NCI-H510A (cell line): ENCODE measurements at regions not wholly inside any gene's neighbourhood (a gene's known extent, or its start where the extent isn't known, plus 50 kb on each side); places are given as distances from the start of the nearest gene placed in this dataset.

ENCODE experiments used
- DNase-seq: peaks from one replicate; lab custom pipeline; 2025; lab: John Stamatoyannopoulos, UW

- DNase-seq: no peak
Measured at GRCh38 chr18:56127322-56128099, 510.9 kb downstream of the TXNL1 start.

- DNase-seq: no peak
Measured at GRCh38 chr18:56124186-56124585, 514.2 kb downstream of the TXNL1 start.

GRCh38 chr18:56121669-56122068 is 516.7 kb downstream of the TXNL1 start:
- DNase-seq: no peak

GRCh38 chr18:56120782-56121181 is 517.6 kb downstream of the TXNL1 start:
- no peak for DNase-seq

GRCh38 chr18:56119681-56120080 is 518.7 kb downstream of the TXNL1 start:
- DNase-seq: no peak

GRCh38 chr18:56118422-56118821 is 520.0 kb downstream of the TXNL1 start:
- DNase-seq: no peak

GRCh38 chr18:56115071-56116015 is 523.0 kb downstream of the TXNL1 start:
- DNase-seq: no peak

GRCh38 chr18:56112984-56113383 is 525.0 kb upstream of the TCF4 start:
- DNase-seq: no peak

GRCh38 chr18:56112013-56112749 is 524.2 kb upstream of the TCF4 start:
- DNase-seq: no peak

- DNase-seq: no peak
Measured at GRCh38 chr18:56109757-56110156, 521.8 kb upstream of the TCF4 start.

- no peak for DNase-seq
Measured at GRCh38 chr18:56108478-56109367, 520.7 kb upstream of the TCF4 start.

GRCh38 chr18:56107821-56108477 is 520.0 kb upstream of the TCF4 start:
- no peak for DNase-seq

- DNase-seq: no peak
Measured at GRCh38 chr18:56100090-56100722, 512.2 kb upstream of the TCF4 start.

- no peak for DNase-seq
Measured at GRCh38 chr18:56097621-56098020, 509.6 kb upstream of the TCF4 start.

GRCh38 chr18:56096861-56097260 is 508.9 kb upstream of the TCF4 start:
- DNase-seq: no peak

- DNase-seq: no peak
Measured at GRCh38 chr18:56089612-56090258, 501.7 kb upstream of the TCF4 start.

- DNase-seq: no peak
Measured at GRCh38 chr18:56086786-56087185, 498.8 kb upstream of the TCF4 start.

- DNase-seq: no peak
Measured at GRCh38 chr18:56086176-56086575, 498.2 kb upstream of the TCF4 start.

GRCh38 chr18:56085551-56085950 is 497.6 kb upstream of the TCF4 start:
- DNase-seq: no peak
